HG03521 (cell line): ENCODE measurements at regions not wholly inside any gene's neighbourhood (a gene's known extent, or its start where the extent isn't known, plus 50 kb on each side); places are given as distances from the start of the nearest gene placed in this dataset.

Source experiments
- ATAC-seq: cut with Tn5 transposase; IDR thresholded peaks from one replicate; pipeline ENCODE4 v1.9.1; 2021; ENCODE audit warnings: mild to moderate bottlenecking, moderate library complexity; ENCODE audit not compliant: unreplicated experiment

- ATAC-seq, result no peak
These were observed 312.5 kb upstream of the HS3ST1 start for GRCh38 chr4:11741190-11741652.

DNA sequence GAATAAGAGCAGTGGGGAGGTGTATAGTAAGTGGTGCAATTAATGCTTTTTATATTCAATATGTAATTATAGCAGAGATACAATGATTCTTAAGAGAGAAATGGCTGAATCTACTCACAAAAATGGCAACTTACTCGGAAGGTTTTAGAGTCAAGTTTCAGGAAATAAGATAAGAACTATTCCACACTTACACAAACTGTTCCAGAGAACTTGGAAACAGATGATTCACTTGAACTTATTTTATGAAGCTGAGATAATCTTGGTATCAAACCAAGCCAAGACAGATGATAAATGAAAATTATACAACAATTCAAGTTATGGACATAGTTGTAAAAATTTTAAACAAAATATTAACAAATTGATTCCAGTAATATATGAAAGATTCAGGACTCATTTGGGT lies 311.3 kb upstream of the HS3ST1 start:
- ATAC-seq, result no peak

GRCh38 chr4:11736978-11737377 lies 308.3 kb upstream of the HS3ST1 start:
- no peak for ATAC-seq

- ATAC-seq, result no peak
These were observed 307.0 kb upstream of the HS3ST1 start for GRCh38 chr4:11735651-11736050.

GRCh38 chr4:11732155-11732554 lies 303.5 kb upstream of the HS3ST1 start:
- ATAC-seq, result no peak

- no peak for ATAC-seq
These were observed 301.9 kb upstream of the HS3ST1 start for GRCh38 chr4:11730545-11730944.

DNA sequence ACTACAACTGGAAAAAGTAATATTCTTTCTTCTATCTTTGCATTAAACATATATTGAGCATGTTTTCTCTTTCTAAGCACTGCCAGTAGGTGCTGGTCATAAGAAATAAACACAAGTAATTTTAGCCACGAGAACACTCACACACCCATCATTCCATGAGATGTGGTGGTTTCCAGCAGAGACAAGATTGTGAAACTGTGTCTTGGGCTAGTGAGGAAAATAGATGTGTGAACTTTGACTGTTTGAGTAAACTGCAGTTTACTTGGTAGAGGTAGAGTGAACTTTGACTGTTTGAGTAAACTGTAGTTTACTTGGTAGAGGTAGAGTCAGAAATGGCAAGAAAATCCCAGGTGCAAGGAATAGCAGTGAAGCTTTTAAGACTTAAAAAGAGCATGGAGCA lies 300.9 kb upstream of the HS3ST1 start:
- ATAC-seq, result no peak

DNA sequence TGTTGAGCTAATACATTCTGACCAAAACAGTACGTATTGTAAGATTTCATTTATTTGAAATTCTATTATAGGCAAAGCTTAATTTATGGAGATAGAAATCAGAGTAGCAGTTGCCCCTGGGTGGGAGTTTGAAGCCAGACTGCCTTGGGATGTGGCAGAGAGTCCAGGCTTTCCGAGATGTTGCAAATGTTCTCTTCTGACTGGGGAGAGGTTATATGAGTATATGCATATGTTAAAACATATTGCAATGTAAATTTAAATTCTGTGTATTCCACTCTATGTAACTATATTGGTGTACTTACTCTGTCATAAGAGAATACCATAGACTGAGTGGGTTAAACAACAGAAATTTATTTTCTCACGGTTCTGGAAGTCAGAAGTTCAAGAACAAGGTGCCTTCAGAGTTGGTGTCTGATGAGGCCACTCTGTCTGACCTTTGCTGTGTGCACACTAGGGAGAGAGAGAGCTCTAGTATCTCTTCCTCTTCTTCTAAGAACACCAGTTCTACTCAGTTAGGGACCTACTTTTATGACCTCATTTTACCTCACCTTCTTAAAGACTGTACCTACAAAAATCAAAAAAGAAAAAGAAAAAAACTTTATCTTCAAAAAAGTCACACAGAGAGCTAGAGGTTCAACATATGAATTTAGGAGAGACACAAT lies 299.3 kb upstream of the HS3ST1 start:
- no peak for ATAC-seq

- no peak for ATAC-seq
These were observed 296.0 kb upstream of the HS3ST1 start for GRCh38 chr4:11724731-11725130.

- no peak for ATAC-seq
These were observed 293.5 kb upstream of the HS3ST1 start for GRCh38 chr4:11722223-11722622.

- ATAC-seq, result no peak
These were observed 291.6 kb upstream of the HS3ST1 start for GRCh38 chr4:11720292-11720691.

GRCh38 chr4:11719879-11720278 lies 291.2 kb upstream of the HS3ST1 start:
- no peak for ATAC-seq

GRCh38 chr4:11715753-11716521 lies 287.2 kb upstream of the HS3ST1 start:
- no peak for ATAC-seq

GRCh38 chr4:11710453-11711093 lies 281.9 kb upstream of the HS3ST1 start:
- ATAC-seq, result no peak

DNA sequence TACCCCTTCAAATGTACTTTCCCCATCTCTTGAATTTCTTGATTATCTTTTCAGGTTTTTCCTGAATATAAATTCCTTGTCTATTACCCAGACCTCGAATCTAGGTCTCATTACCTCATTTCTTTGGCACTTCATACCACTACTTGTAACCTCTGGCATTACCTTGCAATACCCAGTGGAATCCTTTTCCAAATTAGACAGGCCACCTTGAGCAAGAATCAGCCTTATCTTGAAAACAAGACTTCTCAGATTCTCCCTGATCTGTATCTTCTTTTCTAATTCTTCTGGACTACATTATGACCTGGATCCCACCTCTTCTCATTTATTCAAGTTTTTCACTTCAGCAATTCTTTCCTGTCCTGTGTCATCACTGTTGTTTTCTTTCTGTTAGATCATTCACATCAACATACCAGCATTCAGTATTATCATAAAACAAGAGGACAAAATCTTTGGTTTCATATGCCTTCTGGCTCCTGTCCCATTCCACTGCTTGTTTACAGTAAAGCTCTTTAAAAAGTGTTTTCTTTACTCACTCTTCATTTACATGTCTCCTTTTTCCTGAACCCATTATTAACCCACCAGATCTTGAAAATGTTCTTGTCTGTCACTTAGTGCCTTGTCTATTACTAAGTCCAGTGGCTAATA lies 275.6 kb upstream of the HS3ST1 start:
- no peak for ATAC-seq

DNA sequence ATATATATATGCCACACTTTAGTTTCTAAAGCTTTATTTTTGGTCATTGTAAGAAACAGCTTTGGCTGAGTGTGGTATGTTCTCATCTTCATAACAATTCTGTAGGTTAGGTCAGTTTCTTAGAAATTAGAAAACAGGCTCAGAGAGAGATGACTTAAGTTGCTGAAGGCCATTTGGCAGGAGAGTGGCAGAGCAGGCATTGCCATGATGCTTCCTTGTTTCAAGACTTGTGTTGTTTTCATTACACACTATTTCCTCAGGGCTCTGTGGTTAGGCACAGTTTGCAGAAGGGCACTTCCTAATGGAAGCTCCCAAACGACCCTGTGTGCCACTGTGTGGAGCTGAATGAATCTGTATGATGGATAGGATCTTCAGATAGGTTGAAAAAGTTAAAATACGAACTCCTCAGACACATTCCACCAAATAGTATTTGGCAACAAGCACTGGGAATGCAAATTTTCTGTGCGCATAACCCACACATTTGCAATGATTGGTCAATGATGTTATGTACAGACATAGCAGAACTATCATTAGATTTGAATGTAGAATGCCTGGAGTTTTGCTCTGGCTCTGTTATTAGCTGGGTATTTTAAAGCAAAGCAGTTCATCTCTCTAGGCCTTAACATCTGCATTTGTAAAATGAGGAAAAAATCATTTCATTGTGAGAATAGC lies 274.3 kb upstream of the HS3ST1 start:
- no peak for ATAC-seq

GRCh38 chr4:11701966-11702725 lies 273.5 kb upstream of the HS3ST1 start:
- ATAC-seq, result no peak

- no peak for ATAC-seq
These were observed 272.1 kb upstream of the HS3ST1 start for GRCh38 chr4:11700751-11701226.

DNA sequence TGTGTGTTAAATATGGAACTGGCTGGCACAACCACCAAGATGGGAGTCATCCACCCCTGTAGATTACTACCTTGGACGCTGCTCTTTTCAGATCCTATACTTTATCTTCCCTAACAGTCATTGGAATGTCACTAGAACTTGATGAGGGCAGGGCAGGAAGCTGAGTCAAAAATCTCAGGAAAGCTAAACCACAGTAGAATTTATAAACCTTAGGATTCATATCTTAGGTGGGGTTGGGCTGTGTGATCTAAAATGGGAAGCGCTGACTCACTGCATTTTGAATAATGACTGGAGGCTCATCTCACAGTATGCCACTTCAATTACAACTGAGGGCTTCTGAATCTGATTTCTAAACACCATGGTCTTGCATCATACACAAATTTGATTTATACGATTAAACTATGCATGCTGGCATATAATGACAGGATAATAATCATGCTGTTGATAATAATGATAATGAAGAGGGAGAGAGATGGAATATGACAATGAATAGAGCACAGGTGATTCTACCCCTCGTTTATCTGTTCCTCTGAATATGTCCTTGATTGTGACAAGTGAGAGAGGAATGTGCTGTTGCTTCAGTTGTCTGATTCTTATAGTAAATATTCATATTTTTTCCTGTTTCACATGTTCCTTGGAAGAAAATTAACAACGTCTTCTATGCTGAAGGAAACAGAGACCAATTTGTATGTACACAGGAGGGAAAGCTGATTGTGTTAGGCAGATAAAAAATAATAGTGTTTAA lies 270.3 kb upstream of the HS3ST1 start:
- ATAC-seq, result no peak
